Endodermal cell (in vitro differentiated cells): ENCODE measurements at regions not wholly inside any gene's neighbourhood (a gene's known extent, or its start where the extent isn't known, plus 50 kb on each side); places are given as distances from the start of the nearest gene placed in this dataset.

Experiments
- DNase-seq: peaks from one replicate; pipeline ENCODE4 v3.0.0-alpha.2; 2017
- H3K27ac ChIP-seq: 2 replicates; pipeline ENCODE4 v1.5.1; 2013; ENCODE audit warnings: mild to moderate bottlenecking, low read depth, low read length, moderate library complexity
- H3K27me3 ChIP-seq: 2 replicates; pipeline ENCODE4 v1.6.1; 2013; ENCODE audit warnings: mild to moderate bottlenecking, low read length, moderate library complexity; ENCODE audit not compliant: insufficient read depth, control insufficient read depth, poor library complexity, severe bottlenecking
- H3K36me3 ChIP-seq: 2 replicates; pipeline ENCODE4 v1.7.0; 2013; ENCODE audit warnings: mild to moderate bottlenecking, low read length, moderate library complexity; ENCODE audit not compliant: control insufficient read depth, insufficient read depth
- H3K4me1 ChIP-seq: one replicate; pipeline ENCODE4 v1.7.0; 2013; ENCODE audit warnings: low read length; ENCODE audit not compliant: control insufficient read depth, insufficient read depth
- H3K4me3 ChIP-seq: 2 replicates; pipeline ENCODE4 v1.5.1; 2013; ENCODE audit warnings: mild to moderate bottlenecking, low read length, moderate library complexity
- H3K9ac ChIP-seq: 2 replicates; pipeline ENCODE4 v1.6.1; 2013; ENCODE audit warnings: mild to moderate bottlenecking, low read length, moderate library complexity; ENCODE audit not compliant: poor library complexity, severe bottlenecking; ENCODE audit errors: extremely low read depth
- H3K9me3 ChIP-seq: 2 replicates; pipeline ENCODE4 v1.6.1; 2013; ENCODE audit warnings: mild to moderate bottlenecking, low read length, moderate library complexity; ENCODE audit not compliant: control insufficient read depth
- H3K27ac Mint-ChIP-seq: 2 replicates; pipeline ENCODE4 v1.8.0; 2020; ENCODE audit warnings: mixed read lengths
- H3K27me3 Mint-ChIP-seq: 2 replicates; pipeline ENCODE4 v1.8.0; 2021; ENCODE audit warnings: mild to moderate bottlenecking, mixed read lengths; ENCODE audit not compliant: insufficient read depth
- H3K36me3 Mint-ChIP-seq: 2 replicates; pipeline ENCODE4 v1.8.0; 2020; ENCODE audit warnings: low read depth, mixed read lengths
- H3K4me1 Mint-ChIP-seq: 2 replicates; pipeline ENCODE4 v1.8.0; 2020; ENCODE audit warnings: mixed read lengths
- H3K4me3 Mint-ChIP-seq: 2 replicates; pipeline ENCODE4 v1.8.0; 2020; ENCODE audit warnings: mild to moderate bottlenecking, moderate library complexity, mixed read lengths
- H3K9me3 Mint-ChIP-seq: 2 replicates; pipeline ENCODE4 v1.8.0; 2020; ENCODE audit warnings: mild to moderate bottlenecking, mixed read lengths
- CTCF ChIP-seq: fragments of 200-600 bp; sonication (generic); conservative IDR thresholded peaks from 2 replicates; pipeline ENCODE4 v1.5.0; 2021; ENCODE audit warnings: antibody characterized with exemption, mild to moderate bottlenecking
- WGBS, 2 experiments: methylation state at CpG; one replicate each; pipeline versions ENCODE4 v1.1.5 to v1.1.7; 2013; ENCODE audit warnings: missing lambda C conversion rate in 2 of 2, mixed read lengths in 1 of 2; ENCODE audit not compliant: insufficient coverage in 1 of 2, insufficient read length in 1 of 2; 5-methylcytosine and 5-hydroxymethylcytosine counted together

- no peak overlapping the region for H3K4me3 Mint-ChIP-seq
- DNase-seq: no peak
- Histone ChIP-seq H3K4me3 (no peak overlapping the region), H3K27ac (no peak overlapping the region), H3K27me3 (no peaks in the 10 kb centered on the region), H3K9me3 (peaks cover 6% of the 10 kb centered on the region), H3K36me3 (no peaks in the 10 kb centered on the region), H3K4me1 (no peaks in the 10 kb centered on the region), H3K9ac (no peak overlapping the region)
- H3K36me3 Mint-ChIP-seq: no peaks in the 10 kb centered on the region
- no peak for TF ChIP-seq CTCF
- H3K9me3 Mint-ChIP-seq: peaks cover 49% of the 10 kb centered on the region
- no peaks in the 10 kb centered on the region for H3K4me1 Mint-ChIP-seq
- no peaks in the 10 kb centered on the region for H3K27me3 Mint-ChIP-seq
- no peak overlapping the region for H3K27ac Mint-ChIP-seq
Measured at GRCh38 chrX:10377427-10377826, 220.7 kb downstream of the CLCN4 start.

- no peak for TF ChIP-seq CTCF
- Mint-ChIP-seq H3K27me3 (no peaks in the 10 kb centered on the region), H3K4me3 (no peak overlapping the region), H3K9me3 (peaks cover 49% of the 10 kb centered on the region), H3K36me3 (no peaks in the 10 kb centered on the region), H3K4me1 (no peaks in the 10 kb centered on the region), H3K27ac (no peak overlapping the region)
- Histone ChIP-seq H3K27me3 (no peaks in the 10 kb centered on the region), H3K4me1 (no peaks in the 10 kb centered on the region), H3K36me3 (no peaks in the 10 kb centered on the region), H3K9me3 (peaks cover 6% of the 10 kb centered on the region), H3K27ac (no peak overlapping the region), H3K4me3 (no peak overlapping the region), H3K9ac (no peak overlapping the region)
- WGBS, 2 experiments: 91 to 100% methylated on average over 1 to 3 of the region's 3 CpGs
- no peak for DNase-seq
Measured at GRCh38 chrX:10379878-10380277, 223.1 kb downstream of the CLCN4 start.

GRCh38 chrX:10380300-10380699 lies 223.5 kb downstream of the CLCN4 start:
- H3K4me3 Mint-ChIP-seq: no peak overlapping the region
- H3K4me1 Mint-ChIP-seq: no peaks in the 10 kb centered on the region
- TF ChIP-seq CTCF: no peak
- 94 to 100% methylated on average over 1 to 2 of the region's 2 CpGs for WGBS, 2 experiments
- no peak overlapping the region for H3K9ac ChIP-seq
- peaks cover 6% of the 10 kb centered on the region for H3K9me3 ChIP-seq
- no peak for DNase-seq
- peaks cover 47% of the 10 kb centered on the region for H3K9me3 Mint-ChIP-seq
- no peak overlapping the region for H3K27ac ChIP-seq
- no peak overlapping the region for H3K27ac Mint-ChIP-seq
- no peaks in the 10 kb centered on the region for H3K27me3 ChIP-seq
- no peak overlapping the region for H3K4me3 ChIP-seq
- H3K36me3 ChIP-seq: no peaks in the 10 kb centered on the region
- H3K27me3 Mint-ChIP-seq: no peaks in the 10 kb centered on the region
- H3K4me1 ChIP-seq: no peaks in the 10 kb centered on the region
- H3K36me3 Mint-ChIP-seq: no peaks in the 10 kb centered on the region
